ENCODE measurements at regions not wholly inside any gene's neighbourhood (a gene's known extent, or its start where the extent isn't known, plus 50 kb on each side); places are given as distances from the start of the nearest gene placed in this dataset.

GRCh38 chr13:55366676-55367075 lies 1774.0 kb upstream of the PRR20A start:
- H3K27me3 ChIP-seq (replicated peaks): no peaks in the 10 kb centered on the region
- H3K4me3 ChIP-seq (ENCODE audit: low read depth, low read length): no peak overlapping the region
- in situ Hi-C loops (cut with HindIII; ENCODE audit: low pct_ligation_motif_present, low sequenced_read_pairs): no loop called here
- TF ChIP-seq, protein P1, sequence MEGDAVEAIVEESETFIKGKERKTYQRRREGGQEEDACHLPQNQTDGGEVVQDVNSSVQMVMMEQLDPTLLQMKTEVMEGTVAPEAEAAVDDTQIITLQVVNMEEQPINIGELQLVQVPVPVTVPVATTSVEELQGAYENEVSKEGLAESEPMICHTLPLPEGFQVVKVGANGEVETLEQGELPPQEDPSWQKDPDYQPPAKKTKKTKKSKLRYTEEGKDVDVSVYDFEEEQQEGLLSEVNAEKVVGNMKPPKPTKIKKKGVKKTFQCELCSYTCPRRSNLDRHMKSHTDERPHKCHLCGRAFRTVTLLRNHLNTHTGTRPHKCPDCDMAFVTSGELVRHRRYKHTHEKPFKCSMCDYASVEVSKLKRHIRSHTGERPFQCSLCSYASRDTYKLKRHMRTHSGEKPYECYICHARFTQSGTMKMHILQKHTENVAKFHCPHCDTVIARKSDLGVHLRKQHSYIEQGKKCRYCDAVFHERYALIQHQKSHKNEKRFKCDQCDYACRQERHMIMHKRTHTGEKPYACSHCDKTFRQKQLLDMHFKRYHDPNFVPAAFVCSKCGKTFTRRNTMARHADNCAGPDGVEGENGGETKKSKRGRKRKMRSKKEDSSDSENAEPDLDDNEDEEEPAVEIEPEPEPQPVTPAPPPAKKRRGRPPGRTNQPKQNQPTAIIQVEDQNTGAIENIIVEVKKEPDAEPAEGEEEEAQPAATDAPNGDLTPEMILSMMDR (IDR thresholded peaks at IDR 0.05; ENCODE audit: low read depth, low read length, missing control alignments): no peak
- no peaks in the 10 kb centered on the region for H3K36me3 ChIP-seq (replicated peaks)
- no peak overlapping the region for H3K27ac ChIP-seq
- DNase-seq: no peak

DNA sequence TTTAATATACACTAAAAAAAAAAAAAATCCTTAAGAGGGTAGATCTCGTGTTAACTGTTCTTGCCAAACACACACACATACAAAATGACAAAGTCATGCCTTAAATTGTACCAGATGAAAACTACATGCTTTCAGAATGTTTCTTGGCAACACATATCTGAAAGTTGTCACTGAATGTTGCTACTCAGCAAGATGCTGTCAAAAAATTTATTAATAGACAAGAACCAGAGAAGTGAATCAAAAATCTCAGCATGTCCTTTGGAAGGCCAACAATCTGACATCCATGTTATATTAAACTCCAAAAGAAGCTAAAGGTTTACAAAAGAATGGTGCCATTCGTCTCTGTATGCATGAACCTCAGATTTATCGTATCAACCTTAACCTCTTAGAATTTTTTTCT lies 1746.2 kb upstream of the PRR20A start:
- DNase-seq: no peak
- no peak overlapping the region for H3K27ac ChIP-seq
- TF ChIP-seq, protein P1 (IDR thresholded peaks at IDR 0.05; ENCODE audit: low read depth, low read length, missing control alignments): no peak
- in situ Hi-C loops (cut with HindIII; ENCODE audit: low pct_ligation_motif_present, low sequenced_read_pairs): no loop called here
- H3K36me3 ChIP-seq (replicated peaks): no peaks in the 10 kb centered on the region
- H3K27me3 ChIP-seq (replicated peaks): no peaks in the 10 kb centered on the region
- H3K4me3 ChIP-seq (ENCODE audit: low read depth, low read length): no peak overlapping the region

DNA sequence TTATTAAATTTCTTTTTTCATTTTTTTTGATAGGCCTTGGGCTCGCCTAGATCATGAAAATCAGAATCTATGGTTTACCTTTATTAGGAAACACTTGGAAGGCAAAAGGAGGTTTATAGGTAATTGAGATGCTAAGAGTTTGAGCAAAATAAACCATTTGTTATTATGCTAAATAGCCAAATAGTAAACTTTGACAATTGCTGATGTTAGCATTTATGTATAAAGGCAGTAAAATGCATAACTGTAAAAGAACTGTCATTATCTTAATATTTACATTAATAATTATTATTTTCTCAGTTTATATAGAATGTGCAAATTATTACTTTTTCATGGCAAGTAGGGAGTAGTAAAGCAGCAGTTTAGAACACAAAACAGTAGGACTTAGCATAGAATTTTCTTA lies 1737.8 kb upstream of the PRR20A start:
- Histone ChIP-seq H3K27me3 (replicated peaks) (no peaks in the 10 kb centered on the region), H3K27ac (no peak overlapping the region), H3K4me3 (ENCODE audit: low read depth, low read length) (no peak overlapping the region), H3K36me3 (replicated peaks) (no peaks in the 10 kb centered on the region)
- in situ Hi-C loops (cut with HindIII; ENCODE audit: low pct_ligation_motif_present, low sequenced_read_pairs): no loop called here
- TF ChIP-seq, protein P1 (IDR thresholded peaks at IDR 0.05; ENCODE audit: low read depth, low read length, missing control alignments): no peak
- DNase-seq: no peak

- DNase-seq: no peak
- Histone ChIP-seq H3K36me3 (replicated peaks) (no peaks in the 10 kb centered on the region), H3K27me3 (replicated peaks) (no peaks in the 10 kb centered on the region), H3K27ac (no peak overlapping the region), H3K4me3 (ENCODE audit: low read depth, low read length) (no peak overlapping the region)
- TF ChIP-seq, protein P1 (IDR thresholded peaks at IDR 0.05; ENCODE audit: low read depth, low read length, missing control alignments): no peak
- in situ Hi-C loops (cut with HindIII; ENCODE audit: low pct_ligation_motif_present, low sequenced_read_pairs): no loop called here
These were observed 1736.7 kb upstream of the PRR20A start for GRCh38 chr13:55403887-55404487.

DNA sequence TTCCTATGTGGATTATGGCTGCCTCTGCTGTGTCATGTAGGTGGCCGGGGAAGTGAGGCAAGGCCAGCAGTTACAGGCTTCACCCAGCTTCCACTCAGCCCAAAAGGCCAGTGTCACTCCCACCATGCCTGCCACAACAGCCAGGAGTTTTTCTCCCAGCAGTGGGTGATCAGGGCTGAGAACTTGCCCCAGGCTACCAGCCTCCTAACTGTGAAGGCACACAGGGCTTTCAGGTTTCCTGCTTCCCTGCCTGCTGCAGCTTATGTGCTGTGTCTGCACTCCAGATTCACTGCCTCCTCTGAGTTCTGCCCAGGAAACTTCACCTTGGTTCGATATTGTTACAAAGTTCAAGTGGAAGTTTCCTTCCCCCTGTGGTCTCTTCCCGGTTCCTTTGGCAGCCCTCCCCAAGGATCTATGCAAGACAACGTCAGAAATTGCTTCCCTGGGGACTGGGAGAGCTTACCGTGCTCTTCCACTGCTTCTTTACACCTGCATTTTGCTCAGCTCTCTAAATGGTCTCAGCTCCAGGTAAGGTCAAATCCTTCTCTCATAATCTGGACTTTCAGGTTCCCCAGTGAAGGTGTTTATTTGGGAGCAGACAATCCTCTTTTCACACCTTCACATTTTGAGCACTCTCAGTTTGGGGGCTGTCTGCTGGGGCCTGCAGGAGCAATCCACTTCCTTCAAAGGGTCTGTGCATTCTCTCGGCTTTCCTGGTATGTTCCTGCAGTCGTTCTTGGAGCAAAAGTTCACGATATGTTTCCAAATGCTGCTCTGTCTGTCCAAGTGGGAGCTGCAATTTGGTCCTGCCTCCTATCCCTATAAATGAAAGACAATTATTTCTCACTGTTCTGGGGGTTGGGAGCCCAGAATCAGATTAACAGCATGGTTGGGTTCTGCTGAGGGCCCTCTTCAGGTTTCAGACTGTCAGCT lies 1730.1 kb upstream of the PRR20A start:
- Histone ChIP-seq H3K27ac (no peak overlapping the region), H3K4me3 (ENCODE audit: low read depth, low read length) (no peak overlapping the region), H3K36me3 (replicated peaks) (no peaks in the 10 kb centered on the region), H3K27me3 (replicated peaks) (no peaks in the 10 kb centered on the region)
- TF ChIP-seq, protein P1 (IDR thresholded peaks at IDR 0.05; ENCODE audit: low read depth, low read length, missing control alignments): no peak
- no peak for DNase-seq
- in situ Hi-C loops (cut with HindIII; ENCODE audit: low pct_ligation_motif_present, low sequenced_read_pairs): no loop called here
